Inflammatory macrophage (primary cell): ENCODE measurements at regions not wholly inside any gene's neighbourhood (a gene's known extent, or its start where the extent isn't known, plus 50 kb on each side); places are given as distances from the start of the nearest gene placed in this dataset.
"Not testable (repeated sequence)": the region's sequence is repeated elsewhere in the genome, so short reads cannot be mapped to it uniquely, and the experiment has no call there.

ENCODE experiments used
- DNase-seq, 2 donors: peaks; one replicate each; pipeline ENCODE4 v3.0.0-alpha.2; 2020 to 2022

DNA sequence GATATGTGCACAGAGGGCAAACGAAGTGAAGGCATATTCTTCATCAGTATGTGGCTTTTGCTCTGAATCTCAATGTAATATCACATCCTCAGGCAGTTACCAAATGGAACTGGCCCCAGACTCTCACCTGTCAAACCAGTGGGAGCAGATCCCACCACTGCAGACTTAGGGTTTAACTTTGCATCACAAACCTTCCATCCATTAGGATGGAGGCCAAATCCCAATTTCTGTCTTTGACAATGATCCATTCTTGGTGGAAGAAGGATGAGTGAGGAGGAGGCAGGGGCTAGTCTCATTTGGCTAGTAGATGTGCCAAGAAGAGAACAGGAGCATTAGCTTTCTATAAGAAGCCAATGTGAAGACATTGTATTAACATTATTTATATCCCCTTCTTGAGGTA lies 413.5 kb upstream of the SPRY2 start:
- no peak for DNase-seq

DNA sequence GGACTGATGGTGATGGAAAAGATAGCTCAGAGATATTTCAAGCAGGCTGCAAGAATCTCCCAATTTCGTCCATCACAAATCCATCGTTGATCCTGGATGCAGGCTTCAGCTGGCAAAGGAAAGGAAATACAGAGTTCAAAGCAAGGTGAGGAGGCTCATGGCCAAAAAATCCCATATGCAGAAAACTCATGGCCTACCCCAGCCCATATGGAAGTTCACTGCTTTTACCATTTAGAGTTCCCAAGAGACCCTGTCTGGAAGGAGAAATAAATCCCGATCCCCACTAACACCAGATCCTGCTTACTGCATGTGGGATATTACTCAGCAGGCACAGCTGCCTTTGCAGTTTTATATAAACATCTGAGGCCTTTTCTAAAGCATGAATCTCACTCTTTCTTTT lies 412.9 kb upstream of the SPRY2 start:
- DNase-seq = no peak

DNA sequence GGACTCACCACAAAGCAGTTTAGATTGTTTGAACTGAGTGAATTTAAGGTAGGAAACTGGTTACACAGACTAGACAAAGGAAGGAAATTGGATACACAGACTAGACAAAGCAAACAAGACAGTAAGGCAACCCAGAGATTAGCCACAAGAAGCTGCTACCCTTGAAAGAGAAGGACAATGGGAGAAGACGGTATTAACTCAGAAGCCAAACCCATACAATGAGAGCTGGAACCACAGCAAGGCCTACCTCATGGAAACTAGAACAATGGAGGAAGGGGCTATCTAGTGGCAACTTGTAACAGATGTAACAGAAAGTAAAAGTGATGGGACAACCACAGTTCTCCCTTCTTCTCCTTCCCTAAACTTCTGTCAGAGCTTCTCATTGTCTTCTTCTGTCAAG lies 410.9 kb upstream of the SPRY2 start:
- no peak for DNase-seq

DNA sequence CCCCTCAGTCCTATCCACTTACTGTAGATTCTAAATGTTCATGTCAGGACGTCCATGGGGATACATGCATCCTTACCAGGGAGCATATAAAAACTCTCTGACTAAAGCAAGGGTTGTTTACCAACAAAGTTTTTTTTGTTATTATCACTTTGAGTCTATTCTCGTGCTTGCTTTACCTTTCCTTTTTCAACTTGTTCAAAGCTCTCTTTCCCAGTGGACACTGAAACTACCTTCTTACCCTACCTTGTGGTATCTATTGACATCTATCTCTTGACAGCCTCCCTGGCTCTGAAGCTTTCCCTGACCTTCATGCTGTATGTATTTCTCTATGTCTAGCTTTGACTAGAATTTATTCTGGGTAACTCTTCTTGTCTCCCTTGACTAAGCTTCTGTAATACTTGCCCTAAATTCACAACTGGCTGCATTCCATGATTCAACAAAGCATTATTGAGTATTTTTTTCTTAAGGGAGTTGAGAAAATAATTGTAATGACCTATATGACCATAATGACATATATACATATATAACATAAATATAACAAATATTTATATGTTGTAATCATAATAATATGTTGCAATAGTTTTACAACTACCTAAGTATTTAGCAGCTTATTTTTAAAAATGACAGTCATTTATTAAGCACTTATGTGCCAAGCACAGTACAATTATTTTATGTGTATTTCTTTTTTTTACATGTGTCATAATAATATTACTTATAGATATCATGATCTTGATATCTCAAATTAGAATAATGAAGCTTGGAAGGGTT lies 403.4 kb upstream of the SPRY2 start:
- DNase-seq = no peak

DNA sequence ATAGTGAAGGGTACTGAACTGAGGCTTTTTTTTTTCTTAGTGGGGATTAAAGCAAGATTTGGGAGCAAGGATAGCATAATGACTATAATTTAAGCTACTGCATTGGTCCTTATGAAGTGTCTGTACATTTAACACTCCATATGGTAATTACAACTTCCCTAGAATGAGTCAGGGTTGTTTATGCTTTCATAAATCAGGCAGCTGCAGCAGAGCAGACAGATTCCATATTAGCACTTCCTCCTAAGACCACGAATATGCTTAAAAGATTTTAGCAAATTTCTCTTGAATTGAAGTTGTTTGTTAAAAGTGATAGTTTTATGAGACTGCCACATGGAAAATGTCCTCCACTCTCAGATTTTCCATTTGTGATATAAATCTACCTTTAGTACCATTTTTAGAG lies 401.1 kb upstream of the SPRY2 start:
- peak in 1 of 2 donors; percentile 6 for DNase-seq

DNA sequence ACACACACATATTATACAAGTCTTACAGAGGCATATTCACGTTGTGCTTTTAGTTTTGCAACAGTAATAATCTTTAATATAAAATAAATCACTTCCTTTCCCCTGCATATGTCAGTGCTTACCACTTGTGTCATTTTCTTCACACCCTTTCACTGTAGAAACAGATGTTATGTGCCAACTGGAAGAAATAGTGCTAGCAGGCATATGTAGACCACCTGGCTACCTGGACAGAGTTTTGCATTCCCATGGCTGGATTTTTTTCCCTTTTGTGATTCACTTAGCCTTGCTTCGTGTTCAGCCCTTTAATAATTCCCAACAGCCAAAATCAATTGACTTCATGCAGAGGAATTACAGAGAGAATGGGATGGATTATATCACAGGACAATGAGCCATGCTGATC lies 399.1 kb upstream of the SPRY2 start:
- DNase-seq = no peak

DNA sequence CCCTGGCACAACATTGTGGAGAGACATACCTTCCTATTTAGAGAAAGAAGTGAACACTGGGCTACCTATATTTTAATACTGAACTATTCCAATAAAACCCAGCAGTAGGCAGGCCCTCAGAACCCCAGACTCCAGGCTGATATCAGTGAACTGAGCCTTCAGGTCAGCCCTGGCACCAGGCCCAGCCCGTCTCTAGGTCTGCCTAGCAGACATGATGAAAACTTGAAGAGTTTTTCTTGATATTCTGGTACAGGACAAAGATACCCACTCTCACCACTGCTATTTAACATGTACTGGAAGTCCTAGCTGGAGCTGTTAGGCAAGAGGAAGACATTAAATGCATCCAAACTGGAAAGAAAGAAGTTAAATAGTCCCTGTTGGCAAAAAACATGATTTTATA lies 396.6 kb upstream of the SPRY2 start:
- no peak for DNase-seq

DNA sequence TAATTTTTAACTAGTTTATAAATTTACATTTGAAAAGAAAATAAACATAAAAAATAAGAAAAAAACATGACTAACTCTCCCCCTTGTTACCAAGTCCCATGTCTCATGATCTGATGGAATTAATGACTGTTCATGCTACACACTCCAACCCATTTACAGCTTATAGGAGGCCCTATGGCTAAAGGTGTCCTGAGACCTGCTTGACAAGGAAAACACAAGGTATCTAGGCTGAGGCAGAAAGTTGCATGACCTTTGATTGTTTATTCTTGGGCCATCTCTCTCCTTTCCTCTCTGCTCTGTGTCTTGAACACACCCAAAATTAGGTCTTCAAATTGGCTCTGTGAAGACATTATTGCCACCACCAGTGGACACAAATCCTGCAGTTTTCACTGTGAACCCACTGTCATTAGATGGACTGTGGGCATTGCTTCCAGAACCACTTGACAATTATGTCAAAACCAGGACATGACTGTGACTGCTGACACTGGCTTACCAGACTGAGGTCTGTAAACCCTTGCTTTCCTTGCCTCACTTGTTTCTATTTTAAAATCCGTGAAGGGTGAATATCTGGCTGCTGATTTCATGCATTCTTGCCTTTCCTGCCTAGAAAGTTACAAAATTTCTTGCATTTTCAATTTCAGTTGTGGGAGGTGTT lies 386.5 kb upstream of the SPRY2 start:
- DNase-seq = no peak

DNA sequence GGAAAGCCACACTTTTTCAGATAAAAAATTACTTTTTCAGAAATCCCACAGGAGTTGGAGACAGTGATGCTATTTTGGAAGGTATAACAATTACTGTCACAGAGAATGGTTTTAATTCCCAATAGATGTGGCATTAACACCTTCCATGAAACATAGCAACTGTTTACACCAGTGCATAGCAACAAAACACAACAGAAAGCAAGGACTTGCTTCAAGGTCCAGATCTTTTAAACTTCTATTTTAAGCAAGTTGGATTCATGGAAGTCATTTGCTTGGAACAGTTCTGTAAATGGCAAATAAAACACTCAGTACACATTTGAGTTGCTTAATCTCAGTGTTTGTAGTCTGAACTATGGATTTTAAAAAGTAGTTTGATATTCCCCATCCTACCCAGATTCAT lies 385.9 kb upstream of the SPRY2 start:
- no peak for DNase-seq

DNA sequence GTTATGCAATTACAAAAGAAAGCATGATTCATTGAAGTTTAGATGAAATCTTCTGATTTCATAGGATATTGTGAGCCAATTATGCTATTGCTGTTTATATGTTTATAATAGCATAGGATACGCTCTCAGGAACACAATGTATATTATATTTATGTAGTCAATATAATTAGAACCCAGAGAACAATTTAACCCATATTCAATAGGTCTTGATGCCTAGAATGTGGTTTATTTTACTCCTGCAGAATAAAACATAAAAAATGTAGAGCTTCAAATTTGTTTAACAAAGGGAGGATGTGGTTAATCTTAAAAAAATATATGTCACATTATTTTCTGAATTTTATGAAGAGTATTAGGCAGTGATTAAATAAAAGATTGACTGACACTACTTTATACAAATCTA lies 380.8 kb upstream of the SPRY2 start:
- DNase-seq = no peak

DNA sequence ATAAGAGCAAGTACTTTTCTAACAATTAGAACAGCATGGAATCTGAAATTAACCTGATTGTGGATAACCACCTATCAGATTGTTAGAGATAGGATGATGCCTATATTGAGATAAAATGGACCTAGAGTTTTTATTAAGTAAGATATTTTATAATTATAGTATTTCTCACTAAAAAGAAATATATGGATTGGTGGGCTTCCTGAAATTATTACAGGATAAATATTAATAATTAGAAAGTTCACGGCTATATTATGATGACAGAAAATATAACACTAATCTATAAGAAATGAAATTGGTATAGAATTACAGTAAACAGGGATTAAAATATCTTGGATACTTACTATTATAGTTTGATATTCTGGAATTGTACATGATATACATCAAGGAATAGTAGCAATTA lies 378.0 kb upstream of the SPRY2 start:
- no peak for DNase-seq

DNA sequence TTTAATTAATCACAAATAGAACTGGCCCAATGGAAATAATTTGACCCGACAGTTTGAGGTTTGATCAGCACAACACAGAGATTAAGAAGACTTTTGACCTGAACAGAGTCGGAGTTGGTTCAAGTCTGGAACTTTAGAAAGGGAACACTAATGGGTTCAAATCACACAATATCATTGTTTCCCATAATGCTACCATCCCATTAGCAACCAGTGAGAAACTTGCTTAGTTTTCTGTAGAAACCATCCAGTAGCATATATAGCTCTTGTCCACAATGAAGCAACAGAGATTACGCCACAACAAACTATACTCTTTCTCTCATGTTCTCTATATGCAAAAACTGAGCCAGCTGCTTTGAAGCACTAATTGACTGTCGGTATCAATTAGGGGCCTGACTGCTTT lies 376.9 kb upstream of the SPRY2 start:
- no peak for DNase-seq

DNA sequence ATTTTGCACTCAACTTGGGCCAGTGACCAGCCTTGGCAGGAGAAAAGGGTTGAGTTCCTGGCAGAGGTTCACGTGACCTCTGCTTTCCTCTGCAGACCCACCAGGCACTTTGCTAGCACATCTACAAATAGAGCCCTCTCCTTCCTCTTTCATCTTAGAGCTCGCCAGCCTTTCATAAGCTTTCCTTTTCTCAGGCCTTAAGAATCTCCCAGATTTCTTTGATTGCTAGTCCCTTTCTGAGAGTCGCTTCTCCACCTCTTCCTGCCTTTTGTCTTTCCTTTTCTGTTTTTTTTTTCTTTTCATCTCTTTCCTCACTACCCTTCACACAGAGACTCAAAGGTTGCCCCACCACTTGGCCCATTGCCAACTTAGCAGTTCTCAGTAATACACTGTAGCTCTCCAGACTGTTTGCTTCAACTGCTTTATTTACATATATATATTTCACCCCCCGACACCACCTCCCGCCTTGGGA lies 375.7 kb upstream of the SPRY2 start:
- peak in 1 of 2 donors; percentile 2 for DNase-seq

DNA sequence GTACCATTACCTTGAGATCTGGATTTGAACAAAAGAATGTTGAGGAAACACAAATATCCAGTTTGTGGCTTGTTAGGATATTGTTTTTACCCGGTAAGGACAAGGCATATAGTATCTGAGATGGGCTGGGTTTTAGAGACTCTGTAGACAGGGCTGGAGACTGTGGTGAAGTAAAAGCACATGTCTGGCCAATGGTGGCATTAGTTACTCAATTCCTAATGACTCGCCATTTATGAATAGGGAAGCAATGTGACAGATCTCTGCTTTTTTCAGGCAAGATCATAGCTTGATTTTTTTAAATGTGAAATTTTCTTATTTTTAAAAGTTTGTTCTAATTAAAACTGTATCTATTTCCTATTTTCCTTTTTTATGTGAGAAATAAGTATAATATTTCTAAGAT lies 371.1 kb upstream of the SPRY2 start:
- peak; percentile 22 to 27 for DNase-seq

DNA sequence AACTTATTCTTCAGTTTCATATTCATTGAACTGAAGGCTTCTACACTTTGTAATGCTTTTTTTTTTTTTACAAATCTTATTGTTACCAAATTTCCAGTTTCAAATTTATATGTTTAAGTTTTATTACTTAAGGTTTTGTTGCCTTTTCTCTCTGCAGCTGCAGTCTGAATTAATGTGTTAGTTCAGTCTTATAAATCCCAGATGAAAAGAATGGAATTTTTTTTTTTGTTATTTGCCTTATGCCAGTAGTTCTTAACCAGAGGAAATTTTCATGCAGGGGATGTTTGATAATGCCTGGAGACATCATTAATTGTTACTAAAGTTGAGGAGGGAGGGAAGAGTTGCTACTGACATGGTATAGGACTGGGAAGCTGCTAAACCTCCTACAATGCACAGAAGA lies 367.9 kb upstream of the SPRY2 start:
- no peak for DNase-seq

DNA sequence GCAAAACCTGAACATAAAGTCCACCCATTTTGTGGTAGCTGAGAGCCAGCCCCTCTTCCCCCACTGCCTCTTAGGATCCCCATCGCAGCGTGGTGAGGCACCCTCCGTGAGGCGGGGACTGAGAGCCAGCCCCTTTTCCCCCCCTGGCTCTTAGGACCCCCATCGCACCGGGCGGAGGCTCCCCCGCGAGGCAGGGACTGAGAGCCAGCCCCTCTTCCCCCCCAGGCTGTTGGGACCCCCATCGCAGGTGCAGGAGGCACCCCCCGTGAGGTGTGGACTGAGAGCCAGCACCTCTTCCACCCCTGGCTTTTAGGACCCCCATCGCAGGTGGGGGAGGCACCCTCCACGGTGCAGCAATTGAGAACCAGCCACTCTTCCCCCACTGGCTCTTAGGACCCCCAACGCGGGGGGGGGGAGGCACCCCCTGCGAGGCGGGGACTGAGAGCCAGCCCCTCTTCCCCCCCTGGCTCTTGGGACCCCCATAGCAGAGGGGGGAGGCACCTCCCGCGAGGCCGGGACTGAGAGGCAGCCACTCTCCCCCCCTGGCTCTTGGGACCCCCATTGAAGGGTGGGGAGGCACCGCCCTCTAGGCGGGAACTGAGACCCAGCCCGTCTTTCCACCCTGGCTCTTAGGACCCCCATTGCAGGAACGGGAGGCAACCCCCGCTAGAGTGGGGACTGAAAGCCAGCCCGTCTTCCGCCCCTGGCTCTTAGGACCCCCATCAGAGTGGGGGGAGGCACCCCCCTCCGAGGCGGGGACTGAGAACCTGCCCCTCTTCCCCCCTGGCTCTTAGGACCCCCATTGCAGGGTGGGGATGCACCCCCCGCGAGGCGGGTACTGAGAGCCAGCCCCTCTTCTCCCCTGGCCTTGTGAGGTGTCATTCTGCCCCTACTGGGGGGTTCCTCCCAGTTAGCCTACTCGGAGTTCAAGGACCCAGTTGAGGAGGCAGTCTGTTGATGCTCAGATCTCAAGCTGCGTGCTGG lies 366.4 kb upstream of the SPRY2 start:
- DNase-seq = no peak

DNA sequence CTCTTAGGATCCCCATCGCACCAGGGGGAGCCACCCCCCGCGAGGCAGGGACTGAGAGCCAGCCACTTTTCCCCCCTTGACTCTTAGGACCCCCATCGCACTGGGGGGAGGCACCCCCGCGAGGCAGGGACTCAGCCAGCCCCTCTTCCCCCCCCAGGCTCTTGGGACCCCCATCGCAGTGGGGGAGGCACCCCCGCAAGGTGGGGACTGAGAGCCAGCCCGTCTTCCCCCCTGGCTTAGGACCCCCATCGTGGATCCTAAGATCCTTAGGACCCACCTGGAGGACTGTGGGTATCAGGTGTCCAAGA lies 365.2 kb upstream of the SPRY2 start:
- no peak for DNase-seq

DNA sequence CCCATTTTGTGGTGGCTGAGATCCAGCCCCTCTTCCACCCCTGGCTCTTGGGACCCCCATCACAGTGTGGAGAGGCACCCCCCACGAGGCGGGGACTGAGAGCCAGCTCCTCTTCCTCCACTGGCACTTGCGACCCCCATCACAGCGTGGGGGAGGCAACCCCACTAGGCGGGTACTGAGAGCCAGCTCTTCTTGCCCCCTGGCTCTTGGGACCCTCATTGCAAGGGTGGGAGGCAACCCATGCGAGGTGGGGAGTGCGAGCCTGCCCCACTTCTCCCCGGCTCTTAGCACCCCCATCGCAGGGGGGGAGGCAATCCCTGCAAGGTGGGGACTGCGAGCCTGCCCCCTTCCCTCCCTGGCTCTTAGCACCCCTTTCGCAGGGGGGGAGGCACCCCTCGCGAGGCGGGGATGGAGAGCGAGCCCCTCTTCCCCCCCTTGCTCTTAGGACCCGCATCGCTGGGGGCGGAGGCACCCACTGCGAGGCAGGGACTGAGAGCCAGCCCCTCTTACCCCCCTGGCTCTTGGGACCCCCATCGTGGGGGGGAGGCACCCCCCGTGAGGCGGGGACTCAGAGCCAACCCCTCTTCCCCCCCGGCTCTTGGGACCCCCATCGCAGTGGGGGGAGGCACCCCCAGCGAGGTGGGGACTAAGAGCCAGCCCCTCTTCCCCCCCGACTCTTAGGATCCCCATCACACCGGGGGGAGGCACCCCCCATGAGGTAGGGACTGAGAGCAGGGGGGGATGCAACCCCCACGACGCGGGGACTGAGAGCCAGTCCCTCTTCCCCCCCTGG lies 364.6 kb upstream of the SPRY2 start:
- no peak for DNase-seq

DNA sequence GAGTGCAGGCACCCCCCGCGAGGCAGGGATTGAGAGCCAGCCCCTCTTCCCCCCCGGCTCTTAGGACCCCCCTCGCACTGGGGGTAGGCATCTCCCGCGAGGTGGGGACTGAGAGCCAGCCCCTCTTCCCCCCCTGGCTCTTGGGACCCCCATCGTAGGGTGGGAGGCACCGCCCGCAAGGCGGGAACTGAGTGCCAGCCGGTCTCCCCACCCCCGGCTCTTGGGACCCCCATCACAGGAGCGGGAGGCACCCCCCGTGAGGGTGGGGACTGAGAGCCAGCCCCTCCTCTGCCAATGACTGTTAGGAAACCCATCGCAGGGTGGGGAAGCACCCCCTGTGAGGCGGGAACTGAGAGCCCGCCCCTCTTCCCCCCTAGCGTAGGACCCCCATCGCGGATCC lies 363.4 kb upstream of the SPRY2 start:
- no peak for DNase-seq

DNA sequence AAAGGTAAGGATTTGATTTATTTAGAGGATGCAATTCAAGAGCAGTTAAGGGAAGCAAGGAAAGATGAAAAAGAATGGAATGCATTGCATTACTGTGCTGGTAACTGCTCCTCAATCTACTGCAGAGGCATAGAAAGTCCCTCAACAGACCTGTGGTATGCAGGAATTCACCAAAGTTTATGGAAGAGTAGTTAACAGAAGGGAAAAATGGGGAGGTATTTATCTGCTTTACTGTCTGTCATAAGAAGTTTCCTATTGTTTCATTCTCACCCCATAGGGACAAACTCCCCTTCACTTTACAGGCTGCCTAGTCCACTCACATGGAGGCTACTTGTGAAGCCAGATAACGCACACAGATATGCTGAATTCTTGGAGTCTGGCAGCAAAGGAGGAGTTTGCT lies 354.9 kb upstream of the SPRY2 start:
- DNase-seq = no peak

DNA sequence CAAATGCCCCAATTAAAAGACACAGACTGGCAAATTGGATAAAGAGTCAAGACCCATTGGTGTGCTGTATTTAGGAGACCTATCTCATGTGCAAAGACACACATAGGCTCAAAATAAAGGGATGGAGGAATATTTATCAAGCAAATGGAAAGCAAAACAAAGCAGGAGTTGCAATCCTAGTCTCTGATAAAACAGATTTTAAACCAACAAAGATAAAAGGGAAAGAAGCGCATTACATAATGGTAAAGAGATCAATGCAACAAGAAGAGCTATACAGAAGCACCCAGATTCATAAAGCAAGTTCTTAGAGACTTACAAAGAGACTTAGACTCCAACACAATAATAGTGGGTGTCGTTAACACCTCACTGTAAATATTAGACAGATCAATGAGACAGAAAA lies 350.9 kb upstream of the SPRY2 start:
- not testable (repeated sequence) for DNase-seq

DNA sequence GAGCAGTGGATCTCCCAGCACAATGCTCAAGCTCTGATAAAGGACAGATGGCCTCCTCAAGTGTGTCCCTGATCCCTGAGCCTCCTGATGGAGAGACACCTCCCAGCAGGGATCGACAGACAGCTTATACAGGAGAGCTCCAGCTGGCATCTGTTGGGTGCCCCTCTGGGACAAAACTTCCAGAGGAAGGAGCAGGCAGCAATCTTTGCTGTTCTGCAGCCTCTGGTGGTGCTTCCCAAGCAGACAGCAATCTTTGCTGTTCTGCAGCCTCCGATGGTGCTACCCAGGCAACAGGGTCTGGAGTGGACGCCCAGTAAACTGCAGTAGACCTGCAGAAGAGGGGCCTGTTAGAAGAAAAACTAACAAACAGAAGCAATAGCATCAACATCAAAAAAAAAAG lies 349.3 kb upstream of the SPRY2 start:
- no peak for DNase-seq

DNA sequence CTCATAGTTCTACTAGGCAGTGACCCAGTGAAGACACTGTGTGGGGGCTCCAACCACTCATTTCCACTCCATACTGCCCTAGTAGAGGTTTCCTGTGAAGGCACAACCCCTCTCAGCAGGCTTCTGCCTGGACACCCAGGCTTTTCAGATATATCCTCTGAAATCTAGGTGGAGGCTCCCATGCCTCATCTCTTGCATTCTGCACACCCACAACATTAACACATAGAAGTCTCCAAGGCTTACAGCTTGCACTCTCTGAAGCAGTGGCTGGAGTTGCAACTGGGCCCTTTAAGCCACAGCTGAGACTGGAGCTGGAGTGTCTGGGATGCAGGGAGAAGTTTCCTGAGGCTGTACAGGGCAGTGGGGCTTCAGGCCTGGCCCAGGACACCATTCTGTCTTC lies 347.7 kb upstream of the SPRY2 start:
- no peak for DNase-seq
